Endothelial cell of umbilical vein (primary cell): ENCODE measurements at regions not wholly inside any gene's neighbourhood (a gene's known extent, or its start where the extent isn't known, plus 50 kb on each side); places are given as distances from the start of the nearest gene placed in this dataset.

ENCODE experiments used
- POLR2A ChIP-seq: IDR thresholded peaks from 2 replicates; pipeline ENCODE4 v1.6.1; 2012; ENCODE audit warnings: low read depth, mild to moderate bottlenecking, control low read depth, low read length
- TF ChIP-seq, protein P1 (sequence below), 2 donors: IDR thresholded peaks; 1 replicate in 1 of 2; 2 replicates in 1 of 2; pipeline ENCODE4 v1.5.1; 2011; ENCODE audit warnings: low read length in 2 of 2, mild to moderate bottlenecking in 2 of 2, moderate library complexity in 2 of 2, control low read depth in 1 of 2, inconsistent platforms in 1 of 2, low read depth in 1 of 2; ENCODE audit not compliant: insufficient read depth in 1 of 2; ENCODE audit errors: extremely low read depth in 1 of 2

DNA sequence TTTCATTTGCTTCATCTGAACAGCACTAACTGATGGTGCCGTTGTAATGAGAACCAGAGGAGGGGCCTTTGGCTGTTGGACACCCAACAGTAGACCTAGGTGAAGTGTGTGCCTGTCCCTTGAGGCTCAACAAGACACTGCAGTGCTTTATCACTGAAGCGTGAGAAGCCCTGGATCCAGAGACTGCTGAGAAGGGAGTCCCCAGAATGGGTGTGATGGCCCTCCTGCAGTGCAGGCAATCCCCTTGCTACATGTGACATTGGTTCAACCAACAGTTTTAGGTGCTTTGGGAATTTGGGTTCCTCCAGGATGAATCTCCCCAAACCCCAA, 125.6 kb downstream of the BRD1 start:
- TF ChIP-seq, protein P1, sequence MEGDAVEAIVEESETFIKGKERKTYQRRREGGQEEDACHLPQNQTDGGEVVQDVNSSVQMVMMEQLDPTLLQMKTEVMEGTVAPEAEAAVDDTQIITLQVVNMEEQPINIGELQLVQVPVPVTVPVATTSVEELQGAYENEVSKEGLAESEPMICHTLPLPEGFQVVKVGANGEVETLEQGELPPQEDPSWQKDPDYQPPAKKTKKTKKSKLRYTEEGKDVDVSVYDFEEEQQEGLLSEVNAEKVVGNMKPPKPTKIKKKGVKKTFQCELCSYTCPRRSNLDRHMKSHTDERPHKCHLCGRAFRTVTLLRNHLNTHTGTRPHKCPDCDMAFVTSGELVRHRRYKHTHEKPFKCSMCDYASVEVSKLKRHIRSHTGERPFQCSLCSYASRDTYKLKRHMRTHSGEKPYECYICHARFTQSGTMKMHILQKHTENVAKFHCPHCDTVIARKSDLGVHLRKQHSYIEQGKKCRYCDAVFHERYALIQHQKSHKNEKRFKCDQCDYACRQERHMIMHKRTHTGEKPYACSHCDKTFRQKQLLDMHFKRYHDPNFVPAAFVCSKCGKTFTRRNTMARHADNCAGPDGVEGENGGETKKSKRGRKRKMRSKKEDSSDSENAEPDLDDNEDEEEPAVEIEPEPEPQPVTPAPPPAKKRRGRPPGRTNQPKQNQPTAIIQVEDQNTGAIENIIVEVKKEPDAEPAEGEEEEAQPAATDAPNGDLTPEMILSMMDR (IDR thresholded peaks at IDR 0.05; ENCODE audit: extremely low read depth in 1 of 2, insufficient read depth in 1 of 2, low read depth in 1 of 2, low read length in 2 of 2): no peak
- no peak for TF ChIP-seq POLR2A
